GM23248 (cell line): ENCODE measurements at regions not wholly inside any gene's neighbourhood (a gene's known extent, or its start where the extent isn't known, plus 50 kb on each side); places are given as distances from the start of the nearest gene placed in this dataset.

Experiments used
- DNase-seq: peaks from one replicate; pipeline ENCODE4 v3.0.0-alpha.2; 2015
- H2AFZ ChIP-seq: fragments of 200-600 bp; sonication (generic); 2 replicates; pipeline ENCODE4 v1.6.1; 2016; ENCODE audit warnings: antibody characterized with exemption
- H3F3A ChIP-seq: fragments of 200-600 bp; sonication (generic); 2 replicates; pipeline ENCODE4 v1.6.1; 2016; ENCODE audit warnings: mild to moderate bottlenecking, antibody characterized with exemption, mixed run types; ENCODE audit not compliant: insufficient read depth
- H3K27ac ChIP-seq: fragments of 200-600 bp; sonication (generic); 2 replicates; pipeline ENCODE4 v1.5.1; 2016; ENCODE audit warnings: mild to moderate bottlenecking
- H3K27me3 ChIP-seq: fragments of 200-600 bp; sonication (generic); replicated peaks from 2 replicates; pipeline ENCODE4 v1.6.1; 2016; ENCODE audit warnings: mild to moderate bottlenecking; ENCODE audit not compliant: insufficient read depth
- H3K36me3 ChIP-seq: fragments of 200-600 bp; sonication (generic); 2 replicates; pipeline ENCODE4 v1.6.1; 2016; ENCODE audit warnings: low read depth, mild to moderate bottlenecking
- H3K4me1 ChIP-seq: fragments of 200-600 bp; sonication (generic); 2 replicates; pipeline ENCODE4 v1.6.1; 2016; ENCODE audit warnings: mild to moderate bottlenecking; ENCODE audit not compliant: insufficient read depth
- H3K4me2 ChIP-seq: fragments of 200-600 bp; sonication (generic); one replicate; pipeline ENCODE4 v1.6.1; 2016; ENCODE audit warnings: mild to moderate bottlenecking; ENCODE audit not compliant: unreplicated experiment
- H3K4me3 ChIP-seq: fragments of 200-600 bp; sonication (generic); 2 replicates; pipeline ENCODE4 v1.5.1; 2016; ENCODE audit warnings: mild to moderate bottlenecking
- H3K79me2 ChIP-seq: fragments of 200-600 bp; sonication (generic); 2 replicates; pipeline ENCODE4 v1.6.1; 2016; ENCODE audit warnings: mild to moderate bottlenecking; ENCODE audit not compliant: insufficient read depth
- H3K9ac ChIP-seq: fragments of 200-600 bp; sonication (generic); 2 replicates; pipeline ENCODE4 v1.6.1; 2016; ENCODE audit warnings: mild to moderate bottlenecking
- H3K9me2 ChIP-seq: fragments of 200-600 bp; sonication (generic); 2 replicates; pipeline ENCODE4 v1.6.1; 2016; ENCODE audit warnings: mixed run types, mild to moderate bottlenecking, moderate library complexity; ENCODE audit not compliant: insufficient read depth
- H3K9me3 ChIP-seq: fragments of 200-600 bp; sonication (generic); one replicate; pipeline ENCODE4 v1.6.1; 2017; ENCODE audit warnings: low read depth
- H4K20me1 ChIP-seq: fragments of 200-600 bp; sonication (generic); 2 replicates; pipeline ENCODE4 v1.6.0; 2016; ENCODE audit not compliant: insufficient read depth
- EZH2 ChIP-seq: fragments of 200-600 bp; sonication (generic); IDR thresholded peaks from 2 replicates; pipeline ENCODE4 v1.6.1; 2018; ENCODE audit warnings: antibody characterized with exemption, mild to moderate bottlenecking; ENCODE audit not compliant: insufficient read depth, poor library complexity, severe bottlenecking
- EZH2phosphoT487 ChIP-seq: fragments of 200-600 bp; sonication (generic); IDR thresholded peaks from 2 replicates; pipeline ENCODE4 v1.6.1; 2018; ENCODE audit warnings: antibody characterized with exemption, moderate library complexity, mild to moderate bottlenecking, low read depth; ENCODE audit not compliant: insufficient read depth
- WGBS, 2 experiments: methylation state at CpG; one replicate each; pipeline ENCODE4 v1.1.6; 2015 to 2017; ENCODE audit warnings: low lambda C conversion rate in 2 of 2, low coverage in 1 of 2; ENCODE audit errors: missing lambda C conversion rate in 2 of 2; 5-methylcytosine and 5-hydroxymethylcytosine counted together
- in situ Hi-C: fragments of 300-500 bp; cut with MboI; formaldehyde crosslinking; loops from 2 replicates; pipeline ENCODE4 v1.15.0; 2020

DNA sequence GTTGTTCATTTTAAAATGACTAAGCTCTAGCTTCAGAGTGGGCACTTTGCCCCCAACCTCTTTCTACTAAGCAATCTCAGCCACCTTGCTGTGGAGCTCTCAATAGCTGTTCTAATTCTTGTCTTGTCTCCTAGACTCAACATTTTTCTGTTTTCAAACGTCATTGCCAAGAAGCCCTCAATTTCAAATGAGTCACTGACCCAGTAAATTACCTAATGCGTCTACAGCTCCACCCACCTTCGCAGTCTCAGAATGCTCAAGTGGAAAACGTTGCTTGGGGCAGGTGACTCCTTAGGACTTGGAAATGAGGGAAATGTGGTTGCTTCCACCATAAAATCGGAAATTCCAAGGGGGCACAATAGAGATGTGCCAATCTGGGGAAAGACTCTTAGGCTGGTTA, 59.0 kb downstream of the ING2 start:
- no peak overlapping the region for H2AFZ ChIP-seq
- H3K4me3 ChIP-seq = no peak overlapping the region
- 32 to 45% methylated on average over 5 of the region's 5 CpGs for WGBS, 2 experiments
- TF ChIP-seq EZH2phosphoT487 = no peak
- no peak for TF ChIP-seq EZH2
- H4K20me1 ChIP-seq = no peaks in the 10 kb centered on the region
- in situ Hi-C loops = no loop called here
- H3K9me2 ChIP-seq = no peaks in the 10 kb centered on the region
- no peaks in the 10 kb centered on the region for H3K9me3 ChIP-seq
- no peak overlapping the region for H3K27ac ChIP-seq
- H3F3A ChIP-seq = no peaks in the 10 kb centered on the region
- no peak overlapping the region for H3K9ac ChIP-seq
- H3K4me2 ChIP-seq = no peak overlapping the region
- DNase-seq = peak; percentile 57
- H3K27me3 ChIP-seq = peaks cover 20% of the 10 kb centered on the region
- H3K4me1 ChIP-seq = no peaks in the 10 kb centered on the region
- no peaks in the 10 kb centered on the region for H3K79me2 ChIP-seq
- H3K36me3 ChIP-seq = no peaks in the 10 kb centered on the region

DNA sequence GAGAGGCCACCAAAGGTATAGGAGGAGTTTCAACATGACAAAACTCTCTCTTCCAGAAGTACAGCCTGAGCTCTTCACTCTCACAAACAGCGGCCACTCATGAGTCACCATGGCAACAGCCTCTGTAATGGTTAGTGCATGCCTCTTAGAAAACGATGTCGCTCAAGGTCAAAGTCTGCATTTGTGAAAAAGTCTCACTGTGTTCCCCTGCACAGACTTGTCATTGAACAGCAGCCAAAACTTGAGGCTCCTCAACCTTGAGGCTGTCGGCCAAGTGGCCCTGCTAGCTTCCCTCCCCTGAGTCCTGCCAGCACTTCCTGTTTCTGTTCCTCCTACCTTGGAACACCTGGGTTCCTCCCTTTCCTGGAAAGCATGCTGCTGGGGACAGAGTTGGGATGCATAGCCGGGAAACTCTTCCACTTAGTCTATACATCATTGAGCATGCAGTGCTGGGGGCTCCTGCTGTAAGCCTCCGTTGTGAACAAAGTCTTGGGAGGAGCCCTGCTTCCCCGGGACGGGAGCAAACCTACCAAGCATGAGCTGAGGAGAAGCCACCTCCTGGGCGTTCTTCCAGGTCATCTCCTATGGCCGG, 66.6 kb downstream of the ING2 start:
- Histone ChIP-seq H3K27me3 (peaks cover 12% of the 10 kb centered on the region), H3K4me1 (0 out of 2 replicates have a peak, but pooled peaks cover 2% of the 10 kb centered on the region), H3K9me3 (no peaks in the 10 kb centered on the region), H3F3A (no peaks in the 10 kb centered on the region), H3K9ac (no peak overlapping the region), H4K20me1 (no peaks in the 10 kb centered on the region), H3K9me2 (no peaks in the 10 kb centered on the region), H3K4me2 (no peak overlapping the region), H3K36me3 (no peaks in the 10 kb centered on the region), H3K27ac (no peak overlapping the region), H3K4me3 (no peak overlapping the region), H2AFZ (no peak overlapping the region), H3K79me2 (no peaks in the 10 kb centered on the region)
- 61 to 64% methylated on average over 10 of the region's 10 CpGs for WGBS, 2 experiments
- in situ Hi-C loops = no loop called here
- TF ChIP-seq EZH2phosphoT487 (no peak), EZH2 (no peak)
- DNase-seq = peak; percentile 42

DNA sequence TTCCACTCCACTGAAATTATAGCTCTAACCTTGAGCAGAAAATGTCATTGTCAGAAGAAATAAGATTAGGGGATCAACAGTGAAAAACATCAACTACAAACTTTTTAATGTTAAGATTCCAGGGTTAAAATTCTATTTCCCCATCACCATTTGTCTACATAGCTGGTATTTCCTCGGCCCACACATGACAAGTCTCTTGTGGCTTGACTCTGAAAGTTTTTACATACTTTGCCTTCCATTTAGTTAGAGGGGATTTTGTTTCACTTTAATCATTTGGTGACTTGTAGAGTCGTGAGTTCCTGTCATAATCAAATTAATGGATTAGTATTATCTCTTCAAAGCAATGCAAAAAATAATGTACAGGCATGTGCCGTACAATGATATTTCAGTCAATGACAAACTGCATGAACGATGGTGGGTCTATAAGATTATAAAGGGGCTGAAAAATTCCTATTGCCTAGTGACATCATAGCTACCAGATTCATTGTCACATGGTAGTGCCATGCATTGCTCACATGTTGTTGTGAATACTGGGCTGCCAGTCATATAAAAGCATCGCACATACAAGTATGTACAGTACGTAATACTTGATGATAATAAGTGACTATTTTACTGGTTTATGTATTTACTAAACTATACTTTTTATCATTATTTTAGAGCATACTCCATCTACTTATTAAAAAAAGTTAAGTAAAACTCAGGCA, 72.0 kb downstream of the ING2 start:
- H3K4me1 ChIP-seq = peaks cover 11% of the 10 kb centered on the region; the same call in 1 of the 2 replicates
- no peaks in the 10 kb centered on the region for H3K9me2 ChIP-seq
- no peaks in the 10 kb centered on the region for H3K9me3 ChIP-seq
- no peaks in the 10 kb centered on the region for H4K20me1 ChIP-seq
- H3F3A ChIP-seq = 0 out of 2 replicates have a peak, but pooled peaks cover 5% of the 10 kb centered on the region
- H3K4me2 ChIP-seq = no peak overlapping the region
- no peaks in the 10 kb centered on the region for H3K36me3 ChIP-seq
- TF ChIP-seq EZH2phosphoT487 (no peak), EZH2 (no peak)
- 57 to 61% methylated on average over 6 of the region's 6 CpGs for WGBS, 2 experiments
- H3K4me3 ChIP-seq = no peak overlapping the region
- in situ Hi-C loops = no loop called here
- no peak overlapping the region for H3K9ac ChIP-seq
- H3K27me3 ChIP-seq = no peaks in the 10 kb centered on the region
- H3K79me2 ChIP-seq = no peaks in the 10 kb centered on the region
- peak overlapping the region; percentile 18; the same call in 1 of the 2 replicates for H2AFZ ChIP-seq
- peak; percentile 38 for DNase-seq
- H3K27ac ChIP-seq = no peak overlapping the region

DNA sequence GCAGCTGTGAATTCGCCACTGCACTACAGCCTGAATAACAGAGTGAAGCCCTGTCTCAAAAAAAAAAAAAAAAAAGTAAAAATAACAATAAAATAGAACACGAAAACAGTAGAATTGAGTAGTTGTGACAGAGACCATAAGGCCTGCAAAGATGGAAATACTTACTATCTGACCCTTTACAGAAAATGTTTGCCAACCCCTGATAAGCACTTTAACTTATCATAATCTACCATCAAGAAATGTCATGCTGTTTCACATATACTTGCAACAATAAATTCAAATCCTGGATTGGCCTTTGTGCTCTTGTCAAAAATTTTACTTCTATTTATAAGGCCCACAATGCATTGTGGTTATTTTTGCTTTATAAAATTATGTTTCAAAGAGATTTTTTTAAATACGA, 75.5 kb downstream of the ING2 start:
- Histone ChIP-seq H3K36me3 (no peaks in the 10 kb centered on the region), H3K9me3 (no peaks in the 10 kb centered on the region), H3K4me3 (no peak overlapping the region), H3F3A (0 out of 2 replicates have a peak, but pooled peaks cover 5% of the 10 kb centered on the region), H3K9me2 (no peaks in the 10 kb centered on the region), H3K27me3 (no peaks in the 10 kb centered on the region), H2AFZ (no peak overlapping the region), H3K4me2 (no peak overlapping the region), H3K27ac (no peak overlapping the region), H3K79me2 (no peaks in the 10 kb centered on the region), H3K9ac (no peak overlapping the region), H4K20me1 (no peaks in the 10 kb centered on the region), H3K4me1 (peaks cover 11% of the 10 kb centered on the region; the same call in 1 of the 2 replicates)
- DNase-seq = no peak
- TF ChIP-seq EZH2 = no peak
- TF ChIP-seq EZH2phosphoT487 = no peak
- WGBS, 2 experiments = 52 to 58% methylated on average over 3 of the region's 3 CpGs
- in situ Hi-C loops = no loop called here
